OCI-LY1 (cell line): ENCODE measurements at regions not wholly inside any gene's neighbourhood (a gene's known extent, or its start where the extent isn't known, plus 50 kb on each side); places are given as distances from the start of the nearest gene placed in this dataset.

ENCODE experiments used
- CTCF ChIP-seq: fragments of 200-600 bp; sonication (generic), shearing (Covaris generic); IDR thresholded peaks from 2 replicates; pipeline ENCODE4 v1.5.1; 2017; ENCODE audit warnings: mild to moderate bottlenecking, antibody characterized with exemption, low read length, moderate library complexity, mixed read lengths
- EZH2 ChIP-seq: fragments of 200-600 bp; sonication (generic), shearing (Covaris generic); IDR thresholded peaks from 2 replicates; pipeline ENCODE4 v1.8.0; 2017; ENCODE audit warnings: borderline replicate concordance, mixed run types, mild to moderate bottlenecking, antibody characterized with exemption, low read length, moderate library complexity, mixed read lengths

- TF ChIP-seq CTCF (no peak), EZH2 (no peak)
These were observed 166.7 kb downstream of the SEPTIN7 start for GRCh38 chr7:35967366-35968139.
